Stimulated activated CD4-positive, alpha-beta T cell treated with anti-CD3 and anti-CD28 coated beads, Interleukin-2, amount 100 ng/mL, for 4 hours (primary cell): ENCODE measurements at regions not wholly inside any gene's neighbourhood (a gene's known extent, or its start where the extent isn't known, plus 50 kb on each side); places are given as distances from the start of the nearest gene placed in this dataset.
"Not testable (repeated sequence)": the region's sequence is repeated elsewhere in the genome, so short reads cannot be mapped to it uniquely, and the experiment has no call there.

Experiments used
- DNase-seq: peaks from one replicate; pipeline ENCODE4 v3.0.0-alpha.2; 2020; ENCODE audit warnings: low read depth

DNA sequence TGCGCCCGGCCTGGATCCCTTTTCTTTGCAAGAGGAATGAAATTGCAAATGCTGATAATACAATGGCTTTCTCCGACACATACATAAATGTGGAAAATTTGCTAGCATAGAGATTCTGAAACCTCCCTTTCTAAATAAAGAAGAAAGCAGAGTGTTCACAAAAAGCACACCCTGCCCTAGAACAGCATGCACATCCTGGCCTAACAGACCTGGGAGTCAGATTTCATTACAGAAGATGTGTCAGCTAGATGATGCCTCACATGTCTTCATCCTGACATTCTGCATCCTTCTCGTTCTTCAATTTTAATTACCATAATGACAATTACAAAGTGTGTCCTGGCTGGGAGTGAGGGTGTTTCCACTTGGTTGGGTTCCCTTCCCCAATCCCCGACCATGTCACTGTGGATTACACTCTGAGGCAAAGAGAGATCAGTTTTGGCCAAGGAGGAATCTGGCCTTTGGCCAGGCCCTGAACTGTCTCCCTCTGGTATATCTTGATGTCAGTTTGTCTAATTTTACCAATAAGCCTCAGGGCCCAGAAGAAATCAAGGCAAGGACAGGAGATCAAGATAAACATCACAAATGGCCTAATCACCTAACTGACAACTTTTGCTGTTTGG is 104.9 kb upstream of the SPATA12 start:
- no peak for DNase-seq

DNA sequence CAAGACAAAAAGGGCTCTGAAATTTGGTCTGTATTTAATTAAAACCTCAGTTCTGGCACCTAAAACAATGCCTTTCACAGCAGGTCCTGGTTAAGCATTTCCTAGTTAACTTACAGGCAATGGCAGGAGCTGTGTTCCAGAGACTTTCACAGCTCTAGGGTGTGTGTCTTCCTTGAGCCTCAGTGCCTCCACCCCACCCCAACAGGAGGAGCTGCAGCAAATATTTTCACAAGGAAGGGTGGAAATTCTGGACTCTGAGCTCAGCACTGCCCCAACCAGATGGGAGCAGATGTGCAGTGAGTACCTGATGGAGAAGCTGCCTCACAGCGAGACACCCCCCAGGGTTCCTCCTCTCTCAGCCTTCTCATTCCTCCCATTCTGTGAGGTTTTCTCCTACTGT is 106.3 kb upstream of the SPATA12 start:
- no peak for DNase-seq

DNA sequence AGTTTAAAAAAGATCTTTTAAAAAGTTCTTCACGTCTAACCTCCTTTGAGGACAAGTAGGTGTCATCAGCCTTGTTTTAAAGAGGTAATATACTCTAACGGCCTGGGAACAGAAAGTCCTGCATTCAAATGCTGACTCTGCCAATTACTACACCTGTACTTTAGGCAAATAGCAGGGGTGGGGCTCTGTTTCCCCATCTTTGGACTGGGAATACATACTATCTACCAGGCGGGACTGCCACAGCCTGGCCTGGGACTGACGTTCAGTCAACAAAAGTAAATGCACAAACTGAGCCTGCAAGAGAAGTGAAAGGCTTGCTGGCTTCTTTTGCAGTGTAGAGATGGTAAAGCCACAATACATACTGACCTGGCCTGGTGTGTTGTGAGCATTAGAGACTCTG is 107.6 kb upstream of the SPATA12 start:
- no peak for DNase-seq

DNA sequence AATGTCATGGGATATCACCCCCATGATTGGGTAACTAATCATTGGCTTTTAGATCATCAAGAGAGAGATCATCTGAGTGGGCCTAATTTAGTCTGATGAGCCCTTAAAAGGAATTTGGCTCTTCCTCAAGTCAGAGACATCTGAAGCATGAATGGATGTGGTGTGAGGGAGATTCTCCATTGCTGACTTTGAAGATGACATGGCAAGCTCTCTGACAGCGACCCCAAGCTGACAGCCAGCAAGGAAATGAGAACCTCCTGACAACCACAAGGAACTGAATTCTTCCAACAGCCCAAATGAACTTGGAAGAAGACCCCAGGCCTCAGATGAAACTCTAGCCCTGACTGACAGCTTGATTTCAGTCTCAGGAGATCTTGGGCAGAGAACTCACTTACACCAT is 108.4 kb upstream of the SPATA12 start:
- no peak for DNase-seq

DNA sequence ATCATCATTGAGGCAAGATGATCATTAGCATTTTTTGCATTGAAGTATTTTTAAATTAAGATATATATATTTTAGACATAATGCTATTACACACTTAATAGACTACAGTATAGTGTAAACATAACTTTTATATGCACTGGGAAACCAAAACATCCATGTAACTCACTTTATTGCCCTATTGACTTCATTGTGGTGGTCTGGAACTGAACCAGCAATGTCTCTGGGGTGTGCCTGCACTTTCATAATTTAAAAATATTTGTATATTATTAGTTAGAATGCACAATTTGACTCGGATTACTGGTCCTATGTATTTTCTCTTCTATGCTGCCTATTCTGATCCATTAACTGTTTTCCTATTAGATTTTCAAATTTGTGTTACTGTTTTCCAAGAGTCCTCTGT is 109.1 kb upstream of the SPATA12 start:
- DNase-seq, result no peak

DNA sequence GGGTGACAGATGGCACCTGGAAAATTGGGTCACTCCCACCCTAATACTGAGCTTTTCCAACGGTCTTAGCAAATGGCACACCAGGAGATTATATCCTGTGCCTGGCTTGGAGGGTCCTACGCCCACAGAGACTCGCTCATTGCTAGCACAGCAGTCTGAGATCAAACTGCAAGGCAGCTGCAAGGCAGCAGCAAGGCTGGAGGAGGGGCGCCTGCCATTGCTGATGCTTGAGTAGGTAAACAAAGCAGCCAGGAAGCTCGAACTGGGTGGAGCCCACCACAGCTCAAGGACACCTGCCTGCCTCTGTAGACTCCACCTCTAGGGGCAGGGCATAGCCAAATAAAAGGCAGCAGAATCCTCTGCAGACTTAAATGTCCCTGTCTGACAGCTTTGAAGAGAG is 115.1 kb upstream of the SPATA12 start:
- DNase-seq, result not testable (repeated sequence)

DNA sequence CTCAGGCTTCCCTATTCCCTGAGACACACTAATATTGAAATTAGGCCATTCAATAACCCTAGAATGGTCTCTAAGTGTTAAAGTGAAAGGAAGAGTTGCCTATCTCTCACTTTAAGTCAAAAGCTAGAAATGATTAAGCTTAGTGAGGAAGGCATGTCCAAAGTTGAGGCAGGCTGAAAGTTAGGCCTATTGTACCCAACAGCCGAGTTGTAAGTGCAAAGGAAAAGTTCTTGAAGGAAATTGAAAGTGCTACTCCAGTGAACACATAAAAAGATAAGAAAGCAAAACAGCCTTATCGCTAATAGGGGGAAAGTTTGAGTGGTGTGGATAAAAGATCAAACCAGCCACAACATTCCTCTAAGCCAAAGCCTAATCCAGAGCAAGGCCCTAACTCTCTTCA is 117.9 kb upstream of the SPATA12 start:
- no peak for DNase-seq

DNA sequence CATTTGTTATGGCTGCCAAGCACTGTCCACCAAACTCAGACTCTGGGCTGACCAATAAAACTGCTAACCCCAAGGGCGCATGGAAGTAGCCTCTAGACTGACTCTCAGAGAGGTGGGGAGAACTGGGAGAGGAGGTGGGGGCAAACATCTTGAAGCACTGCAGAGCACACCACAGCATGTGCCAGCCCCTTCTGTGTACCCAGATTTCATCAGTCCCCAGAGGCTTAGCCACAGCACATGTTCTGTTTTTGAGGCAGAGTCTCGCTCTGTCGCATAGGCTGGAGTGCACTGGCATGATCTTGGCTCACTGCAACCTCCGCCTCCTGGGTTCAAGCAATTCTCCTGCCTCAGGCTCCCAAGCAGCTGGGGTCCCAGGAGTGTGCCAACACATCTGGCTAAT is 119.5 kb upstream of the SPATA12 start:
- no peak for DNase-seq

DNA sequence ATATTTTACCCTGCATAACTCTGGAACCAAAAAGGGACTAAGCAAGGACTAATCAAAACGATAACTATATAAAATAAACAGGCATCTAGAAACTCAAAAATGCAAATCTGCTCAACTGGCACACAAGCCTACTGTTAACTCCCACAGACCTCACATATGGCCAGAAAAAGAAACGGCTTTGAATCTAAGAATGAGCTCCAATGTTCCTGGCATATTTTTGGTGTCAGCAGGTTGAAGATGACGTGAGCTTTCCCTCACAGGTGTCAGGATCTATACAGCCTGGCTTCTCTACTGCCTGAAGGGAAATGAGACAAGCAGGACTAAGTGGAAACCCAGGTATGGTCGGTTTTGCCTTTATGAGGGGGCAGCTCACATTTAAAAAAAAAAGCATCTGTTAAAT is 120.1 kb upstream of the SPATA12 start:
- DNase-seq, result no peak

DNA sequence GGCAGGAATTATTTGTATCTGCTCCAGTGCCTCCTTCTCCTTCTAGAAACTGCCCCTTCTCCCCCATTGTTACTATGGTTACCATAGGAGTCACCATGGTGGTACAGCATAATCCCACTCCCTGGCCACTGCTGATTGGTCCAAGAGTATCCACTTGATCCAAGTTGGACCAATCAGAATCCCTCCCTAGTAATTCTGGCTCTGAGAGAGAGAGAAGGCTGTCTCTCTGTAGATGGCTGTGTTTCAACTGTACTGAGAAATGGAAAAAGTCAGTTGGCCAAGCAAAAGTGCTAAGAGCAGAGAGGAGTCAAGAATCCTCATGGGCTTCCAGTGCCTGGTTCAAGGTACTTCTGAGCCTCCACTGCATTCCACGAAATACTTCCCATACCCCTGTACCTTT is 120.6 kb upstream of the SPATA12 start:
- no peak for DNase-seq

DNA sequence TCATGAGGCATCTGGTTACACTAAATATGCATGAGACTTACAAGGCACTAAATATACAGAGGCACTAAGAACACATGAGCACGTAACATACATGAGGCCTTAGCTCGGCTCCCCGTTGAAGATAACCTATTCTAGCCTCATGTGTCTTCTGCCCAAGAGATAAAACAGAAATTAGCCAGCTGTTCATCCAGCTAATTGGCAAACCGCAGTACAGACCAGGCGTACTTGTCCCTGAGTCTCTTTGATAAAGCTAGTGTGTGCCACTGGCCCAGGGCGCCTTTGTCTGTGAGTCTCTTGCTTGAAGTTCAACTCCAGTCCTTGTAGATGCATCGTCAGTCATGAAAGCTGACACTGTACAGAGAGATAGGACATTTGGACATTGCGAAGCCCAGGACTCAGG is 121.9 kb upstream of the SPATA12 start:
- DNase-seq, result no peak

DNA sequence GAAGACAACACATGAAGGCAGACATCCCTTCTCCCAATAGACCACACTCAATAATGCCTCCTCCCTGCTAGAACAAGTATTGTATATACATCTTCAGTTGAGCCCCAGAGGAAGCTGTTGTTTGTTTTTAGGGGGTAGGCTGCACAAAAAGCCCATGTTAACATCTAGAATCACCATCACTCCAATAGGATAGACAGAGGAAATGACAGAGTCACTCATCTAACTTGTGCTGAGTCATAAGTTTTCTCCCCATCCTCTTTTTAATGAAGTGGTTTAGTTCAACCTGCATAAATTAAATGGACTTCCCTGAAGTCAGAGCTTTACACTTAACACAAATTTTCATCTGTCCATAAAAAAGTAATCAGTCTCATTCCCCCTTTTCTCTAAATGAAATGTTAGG is 122.9 kb upstream of the SPATA12 start:
- no peak for DNase-seq

DNA sequence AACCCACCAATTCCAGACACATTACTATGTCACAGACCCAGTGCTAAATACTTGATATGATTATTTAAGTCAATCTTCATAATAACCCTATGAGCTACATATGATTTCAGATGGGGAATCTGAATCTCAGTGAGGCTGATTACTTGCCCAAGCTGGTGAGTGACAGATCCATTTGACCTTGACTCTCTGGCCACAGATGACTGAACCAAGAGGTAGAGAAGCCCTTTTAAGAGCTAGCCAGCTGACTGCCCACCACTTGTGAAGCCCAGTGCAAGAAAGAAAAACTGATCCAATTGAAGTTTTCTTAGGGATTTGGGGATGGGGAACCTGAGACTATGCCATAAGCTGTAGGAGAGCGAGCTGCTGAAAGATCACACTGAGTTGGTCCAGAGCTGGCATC is 124.7 kb upstream of the SPATA12 start:
- DNase-seq, result no peak

DNA sequence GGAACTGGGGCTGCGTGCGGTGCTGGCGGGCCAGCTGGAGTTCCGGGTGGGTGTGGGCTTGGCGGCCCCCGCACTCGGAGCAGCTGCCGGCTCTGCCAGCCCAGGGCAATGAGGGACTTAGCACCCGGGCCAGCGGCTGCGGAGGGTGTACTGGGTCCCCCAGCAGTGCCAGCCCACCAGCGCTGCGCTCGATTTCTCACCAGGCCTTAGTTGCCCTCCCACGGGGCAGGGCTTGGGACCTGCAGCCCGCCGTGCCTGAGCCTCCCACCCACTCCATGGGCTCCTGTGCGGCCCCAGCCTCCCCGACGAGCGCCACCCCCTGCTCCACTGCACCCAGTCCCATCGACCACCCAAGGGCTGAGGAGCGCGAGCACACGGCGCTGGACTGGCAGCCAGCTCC is 126.0 kb upstream of the SPATA12 start:
- DNase-seq, result not testable (repeated sequence)

DNA sequence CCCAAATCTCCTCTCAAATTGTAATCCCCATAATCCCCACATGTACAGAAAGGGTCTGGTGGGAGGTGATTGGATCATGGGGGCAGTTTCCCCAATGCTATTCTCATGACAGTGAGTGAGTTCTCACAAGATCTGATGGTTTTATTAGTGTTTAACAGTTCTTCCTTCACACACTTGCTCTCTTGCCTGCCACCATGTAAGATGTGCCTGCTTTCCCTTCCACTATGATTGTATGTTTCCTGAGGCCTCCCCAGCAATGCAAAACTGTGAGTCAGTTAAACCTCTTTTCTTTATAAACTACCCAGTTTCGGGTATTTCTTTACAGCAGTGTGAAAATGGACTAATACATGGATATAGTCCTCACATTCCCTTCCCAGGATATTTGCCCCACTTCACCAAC is 126.7 kb upstream of the SPATA12 start:
- DNase-seq, result no peak

DNA sequence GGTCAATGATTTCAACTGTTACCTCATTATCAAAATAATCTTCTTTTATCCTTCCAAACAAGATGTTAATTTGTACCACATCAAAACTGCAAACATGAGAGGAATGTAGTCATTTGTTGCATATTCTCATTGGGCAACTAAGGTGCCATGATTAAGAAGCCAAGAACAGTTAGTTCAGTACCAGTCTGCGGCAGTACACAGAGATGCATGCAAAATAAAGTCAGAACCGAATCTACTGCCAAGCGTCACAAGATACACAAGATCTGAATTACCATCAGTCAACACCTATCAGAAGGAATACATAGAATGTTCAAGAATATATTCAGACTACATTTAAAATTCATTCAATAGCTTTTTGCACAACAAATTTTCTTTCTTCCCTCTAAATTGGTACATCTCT is 127.6 kb upstream of the SPATA12 start:
- no peak for DNase-seq

DNA sequence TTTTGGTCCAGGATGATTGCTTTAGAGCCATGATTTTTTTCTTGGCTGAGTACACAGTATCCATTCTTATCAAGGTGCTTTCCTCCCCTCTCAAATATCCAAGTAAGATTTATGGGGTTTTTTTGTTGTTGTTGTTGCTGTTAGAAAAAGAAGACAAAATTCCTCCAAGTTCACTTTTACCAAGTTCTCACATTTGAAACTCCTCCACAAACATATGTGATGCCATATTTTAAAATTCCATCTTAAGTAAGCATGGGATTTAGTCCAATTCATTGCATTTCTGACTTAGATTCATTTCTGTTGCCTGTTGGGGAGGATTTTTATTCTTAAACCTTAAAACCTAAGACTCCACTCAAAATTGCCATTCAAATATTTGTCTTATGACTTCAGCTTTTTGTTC is 128.6 kb upstream of the SPATA12 start:
- no peak for DNase-seq

DNA sequence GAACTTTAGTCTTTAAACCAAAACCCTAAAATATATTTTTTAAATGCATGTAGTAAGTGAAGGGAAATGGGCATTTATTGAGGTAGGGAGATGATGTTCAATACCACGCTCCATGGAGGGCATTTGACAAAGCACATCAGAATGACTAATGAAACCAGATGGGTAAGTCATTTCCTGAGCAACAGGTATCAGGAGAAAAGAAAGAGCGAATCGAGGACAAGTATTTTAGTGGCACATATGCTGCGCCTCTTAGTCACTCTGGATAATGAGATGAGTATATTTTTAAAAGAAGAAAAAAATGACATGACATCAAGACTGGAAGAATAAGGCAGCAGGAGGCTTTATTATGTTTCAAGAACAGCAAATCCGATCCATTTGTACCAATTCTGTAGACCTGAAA is 129.0 kb upstream of the ARHGEF3 start:
- DNase-seq, result no peak

DNA sequence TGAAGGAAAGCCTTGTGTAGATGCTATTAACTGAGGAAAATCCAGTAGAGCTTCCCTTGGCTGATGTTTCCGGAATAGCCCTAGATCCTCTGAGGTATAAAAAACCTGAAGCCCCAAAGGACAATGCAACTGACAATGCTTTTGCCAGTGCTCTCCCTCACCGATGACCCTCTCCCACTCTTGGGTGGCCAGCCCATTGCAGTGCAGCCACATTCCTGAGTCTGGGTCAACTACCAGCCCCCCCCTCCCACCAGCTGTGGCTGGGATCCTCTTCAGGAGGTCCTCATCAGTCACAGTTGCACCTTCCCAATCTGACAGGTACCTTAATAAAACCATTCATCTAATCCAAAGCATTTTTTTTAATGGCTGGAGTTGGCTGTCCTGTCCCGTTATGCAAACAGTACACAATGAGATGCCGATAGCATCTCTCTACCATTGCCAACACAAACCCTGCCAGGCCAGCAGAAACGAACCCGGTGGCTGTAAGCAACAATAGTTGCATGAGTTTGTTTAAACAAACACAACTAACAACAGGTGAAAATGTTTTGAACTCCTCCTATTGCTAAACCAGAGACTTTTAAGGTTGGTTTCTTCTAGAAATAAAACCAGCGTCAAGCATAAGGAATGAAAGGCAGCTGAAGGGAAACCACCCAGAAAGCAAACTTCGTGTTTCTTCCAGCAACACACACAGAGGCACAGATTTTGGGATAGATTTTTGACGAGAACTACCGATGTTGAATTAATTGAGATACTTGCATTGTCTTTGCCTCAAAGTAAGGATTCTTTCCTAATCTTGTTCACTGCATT is 128.3 kb upstream of the ARHGEF3 start:
- DNase-seq, result no peak

DNA sequence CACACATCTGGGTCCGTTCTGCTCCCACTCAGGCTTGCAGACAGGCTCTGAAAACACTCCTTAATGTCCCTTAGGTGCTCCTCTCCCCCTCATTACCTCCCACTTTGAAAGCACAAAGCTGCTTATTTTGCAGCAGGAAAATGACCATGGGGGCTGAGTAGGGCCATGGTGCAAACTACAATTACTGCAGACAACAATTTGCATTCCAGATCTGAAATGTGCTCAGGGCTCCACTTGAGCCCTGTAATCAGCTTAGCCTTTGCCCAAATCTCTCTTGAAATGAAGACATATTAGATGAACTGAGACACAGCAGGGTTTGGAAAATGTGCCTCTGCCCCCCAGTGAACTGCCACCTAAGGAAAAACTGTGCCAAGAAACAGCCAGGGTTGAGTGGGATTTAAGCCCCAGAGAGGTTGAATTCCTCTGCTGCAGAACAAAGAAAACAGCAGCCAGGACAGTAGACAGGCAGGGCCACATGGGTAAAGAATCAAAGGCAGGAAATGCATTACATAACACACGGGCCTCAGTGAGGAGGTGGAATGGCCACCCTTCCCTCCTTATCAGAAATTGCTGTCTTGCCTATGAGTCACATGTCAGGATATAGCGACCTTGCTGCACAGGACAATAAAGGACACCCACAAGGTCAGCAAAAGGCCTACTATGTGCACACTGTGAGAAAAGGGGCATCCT is 126.8 kb upstream of the ARHGEF3 start:
- DNase-seq, result no peak

DNA sequence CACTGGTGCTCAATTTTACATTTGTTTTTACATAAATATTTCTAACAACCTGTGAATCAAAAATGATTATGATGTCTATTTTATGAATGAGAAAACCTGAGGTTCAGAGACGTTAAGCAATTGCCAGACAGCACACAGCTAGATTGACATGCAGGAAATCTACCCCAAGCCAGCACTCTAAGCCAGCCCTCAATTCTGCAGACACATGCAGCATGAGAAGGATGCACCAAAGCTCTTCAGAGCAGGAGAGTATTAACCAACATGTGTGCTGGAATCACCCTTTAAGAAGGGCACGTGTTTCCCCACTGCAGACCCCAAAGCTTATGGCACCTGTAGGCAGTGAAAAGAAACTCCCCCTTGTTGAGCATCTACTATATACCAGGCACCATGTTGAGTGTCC is 126.1 kb upstream of the ARHGEF3 start:
- DNase-seq, result no peak

DNA sequence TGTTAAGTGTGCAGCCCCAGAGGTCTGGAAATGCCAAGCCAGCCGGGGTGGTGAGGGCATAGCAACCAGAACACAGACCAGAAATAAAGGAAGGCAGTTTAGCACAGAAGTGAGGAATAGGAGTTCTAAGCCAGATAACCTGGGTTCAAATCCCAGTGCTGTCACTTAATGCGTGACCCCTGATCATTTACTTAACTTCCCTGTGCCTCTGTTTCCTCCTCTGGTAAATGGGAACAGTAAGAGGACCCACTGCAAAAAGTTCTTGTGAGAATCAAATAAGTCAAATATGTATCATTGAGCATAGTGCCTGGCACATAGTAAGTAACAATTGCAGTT is 125.2 kb upstream of the ARHGEF3 start:
- no peak for DNase-seq

DNA sequence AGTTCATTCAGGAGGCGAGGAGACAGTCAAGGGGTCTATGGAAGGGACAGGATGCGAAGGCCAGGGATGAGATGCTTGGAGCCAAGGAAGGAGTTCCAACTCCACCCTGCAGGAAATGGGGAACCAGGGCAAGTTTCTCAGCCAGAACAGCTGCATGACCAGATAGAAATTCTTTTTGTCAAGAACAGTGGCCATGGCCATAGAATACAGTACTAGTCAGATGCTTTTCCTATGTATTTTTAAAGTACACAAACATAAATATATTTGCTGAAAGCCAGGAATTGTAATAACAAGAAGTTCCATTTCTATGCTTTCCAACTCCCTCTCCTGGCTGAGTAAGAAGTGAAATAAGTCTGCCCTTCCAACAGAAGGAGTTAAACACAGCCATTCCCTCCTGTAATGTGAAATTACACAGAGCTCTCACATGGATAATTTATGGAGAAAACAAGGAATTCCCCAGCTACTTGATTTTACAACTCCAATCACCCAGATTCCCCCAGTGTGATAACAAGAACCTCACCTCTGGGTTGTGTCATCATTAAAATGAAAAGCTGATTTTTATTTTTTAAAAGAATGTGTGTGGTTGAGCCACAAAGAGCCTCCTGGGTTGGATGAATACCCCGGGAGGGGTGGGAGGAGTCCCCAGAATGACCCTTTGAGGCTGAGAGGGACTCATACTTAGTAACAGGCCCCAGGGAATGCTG is 124.6 kb upstream of the ARHGEF3 start:
- no peak for DNase-seq
